K562 (cell line): ENCODE measurements at regions not wholly inside any gene's neighbourhood (a gene's known extent, or its start where the extent isn't known, plus 50 kb on each side); places are given as distances from the start of the nearest gene placed in this dataset.

Experiments
- ATAC-seq: fragments of 200-7000 bp; cut with Tn5 transposase; 3 replicates; pipeline ENCODE4 v1.9.1; 2020; ENCODE audit warnings: moderate library complexity
- BruUV-seq: library from RNA; stranded (reverse); fragments of 400-500 nt; replicated peaks from 2 replicates; lab custom pipeline; 2021; lab: Mats Ljungman, UMichigan
- CTCF ChIA-PET: fragments of 300-600 bp; formaldehyde crosslinking; extraction: SDS; loops from one replicate; lab custom pipeline; 2021; ENCODE audit warnings: low intra/inter-chr PET ratio; lab: Yijun Ruan, JAX
- POLR2A ChIA-PET: fragments of 300-600, 350-650 bp; sonication (Branson Sonifier 250); formaldehyde crosslinking; extraction: SDS; loops from one replicate; lab custom pipeline; 2021; ENCODE audit warnings: antibody characterized with exemption, inconsistent platforms; lab: Yijun Ruan, JAX
- DNase-seq, 4 experiments: peaks; one replicate each; pipeline versions ENCODE4 v3.0.0 to v3.0.0-alpha.2; 2011 to 2018; ENCODE audit warnings: low spot score in 3 of 4, mixed read lengths in 3 of 4; ENCODE audit errors: extremely low read depth in 1 of 4
- FAIRE-seq: peaks from 2 replicates; lab custom pipeline; 2011; peaks lifted over from hg19 to GRCh38; lab: Jason Lieb, UNC
- H2AFZ ChIP-seq: 2 replicates; pipeline ENCODE4 v1.6.0; 2011; ENCODE audit warnings: low read depth, low read length, control low read depth, inconsistent platforms
- H3K27ac ChIP-seq: fragments of 200-600 bp; 3 replicates; pipeline ENCODE4 v1.8.0; 2011; ENCODE audit warnings: low read depth, mild to moderate bottlenecking, control low read depth, inconsistent platforms, low read length, moderate library complexity, mixed read lengths; ENCODE audit errors: extremely low read depth
- H3K27me3 ChIP-seq, 2 experiments: fragments of 300-600 bp in 1 of 2; 2 replicates in 1 of 2; 3 replicates in 1 of 2; pipeline versions ENCODE4 v1.6.0 to v1.8.0; 2011; ENCODE audit warnings: inconsistent platforms in 2 of 2, low read length in 2 of 2, mild to moderate bottlenecking in 1 of 2, mixed read lengths in 1 of 2, moderate library complexity in 1 of 2; ENCODE audit not compliant: control insufficient read depth in 2 of 2, insufficient read depth in 2 of 2
- H3K36me3 ChIP-seq: fragments of 300-600 bp; 3 replicates; pipeline ENCODE4 v1.8.0; 2011; ENCODE audit warnings: mild to moderate bottlenecking, low read length, inconsistent platforms; ENCODE audit not compliant: control insufficient read depth, insufficient read depth
- H3K4me1 ChIP-seq, 2 experiments: fragments of 200-600 bp in 1 of 2; replicated peaks in 1 of 2; 2 replicates in 1 of 2; 3 replicates in 1 of 2; pipeline versions ENCODE4 v1.5.1 to v1.8.0; 2011; ENCODE audit warnings: inconsistent platforms in 2 of 2, low read length in 2 of 2, mild to moderate bottlenecking in 1 of 2, mixed read lengths in 1 of 2, moderate library complexity in 1 of 2; ENCODE audit not compliant: control insufficient read depth in 2 of 2, insufficient read depth in 2 of 2
- H3K4me2 ChIP-seq: 2 replicates; pipeline ENCODE4 v1.6.1; 2011; ENCODE audit warnings: low read length, control low read depth, inconsistent platforms, mixed read lengths; ENCODE audit not compliant: insufficient read depth
- H3K4me3 ChIP-seq: fragments of 200-600 bp; sonication (generic), shearing (Covaris generic); 2 replicates; pipeline ENCODE4 v1.5.1; 2016; ENCODE audit warnings: control low read depth, inconsistent platforms
- H3K79me2 ChIP-seq: fragments of 200-600 bp; 3 replicates; pipeline ENCODE4 v1.8.0; 2011; ENCODE audit warnings: low read length, inconsistent platforms; ENCODE audit not compliant: control insufficient read depth, insufficient read depth
- H3K9ac ChIP-seq, 2 experiments: 2 replicates each; pipeline versions ENCODE4 v1.6.0 to v1.6.1; 2011; ENCODE audit warnings: low read depth in 2 of 2, low read length in 2 of 2, control low read depth in 1 of 2, inconsistent platforms in 1 of 2, mild to moderate bottlenecking in 1 of 2, mixed read lengths in 1 of 2; ENCODE audit not compliant: insufficient read depth in 1 of 2
- H3K9me1 ChIP-seq: one replicate; pipeline ENCODE4 v1.6.0; 2011; ENCODE audit warnings: inconsistent platforms, mild to moderate bottlenecking, low read length, moderate library complexity; ENCODE audit not compliant: control insufficient read depth, insufficient read depth
- H3K9me3 ChIP-seq: replicated peaks from 2 replicates; pipeline ENCODE4 v1.5.1; 2011; ENCODE audit warnings: low read depth, low read length, inconsistent platforms; ENCODE audit not compliant: control insufficient read depth, insufficient read depth
- H4K20me1 ChIP-seq: replicated peaks from 2 replicates; pipeline ENCODE4 v1.6.1; 2011; ENCODE audit warnings: low read length, inconsistent platforms, mixed read lengths; ENCODE audit not compliant: control insufficient read depth, insufficient read depth
- CLOCK ChIP-seq: fragments of 250-450 bp; sonication (Bioruptor Pico); IDR thresholded peaks from 2 replicates; pipeline ENCODE4 v1.4.0; 2020; ENCODE audit warnings: mild to moderate bottlenecking, moderate library complexity, borderline replicate concordance
- CTCF ChIP-seq, 3 experiments: IDR thresholded peaks in 2 of 3; conservative IDR thresholded peaks in 1 of 3; 2 replicates each; pipeline ENCODE4 v1.5.1; 2011 to 2012; ENCODE audit warnings: low read length in 3 of 3, mild to moderate bottlenecking in 3 of 3, control low read depth in 2 of 3, improper control_type of control experiment in 1 of 3, inconsistent platforms in 1 of 3, low read depth in 1 of 3, mixed read lengths in 1 of 3, moderate library complexity in 1 of 3; ENCODE audit not compliant: insufficient read depth in 2 of 3
- ZNF316 ChIP-seq: fragments of 450-650 bp; IDR thresholded peaks from 2 replicates; pipeline ENCODE4 v1.6.1; 2016
- WGBS: fragments of 100-300 bp; shearing (Covaris generic); methylation state at CpG from one replicate; pipeline ENCODE4 v1.1.6; 2016; ENCODE audit warnings: low coverage, mixed read lengths; ENCODE audit not compliant: insufficient coverage; ENCODE audit errors: missing lambda C conversion rate; 5-methylcytosine and 5-hydroxymethylcytosine counted together
- in situ Hi-C: fragments of 300-500 bp; cut with MboI; formaldehyde crosslinking; loops from 4 replicates; pipeline ENCODE4 v1.15.0; 2018; ENCODE audit warnings: inconsistent platforms, mixed read lengths
- intact Hi-C: fragments of 100-400 bp; cut with micrococcal nuclease; formaldehyde crosslinking; loops from 2 replicates; pipeline ENCODE4 v1.14.2; 2022

- Histone ChIP-seq H3K36me3 (no peaks in the 10 kb centered on the region), H3K4me2 (no peak overlapping the region), H3K9me3 (no peaks in the 10 kb centered on the region), H4K20me1 (no peaks in the 10 kb centered on the region), H3K79me2 (no peaks in the 10 kb centered on the region), H3K4me3 (no peak overlapping the region), H3K9me1 (no peaks in the 10 kb centered on the region), H2AFZ (no peak overlapping the region), H3K27me3 (no peaks in the 10 kb centered on the region), H3K27ac (no peak overlapping the region), H3K9ac (no peak overlapping the region), H3K4me1 (no peaks in the 10 kb centered on the region)
- no peak for TF ChIP-seq CTCF (IDR thresholded peaks at IDR 0.05 in 2 of 3, conservative IDR thresholded peaks at IDR 0.05 in 1 of 3; ENCODE audit: insufficient read depth in 2 of 3, low read depth in 1 of 3, low read length in 3 of 3)
- in situ Hi-C loops (no loop called here), intact Hi-C loops (no loop called here)
- ATAC-seq = no peak
- ChIA-PET POLR2A (no interaction called here), CTCF (no interaction called here)
- FAIRE-seq = no peak
- no TSS peak for BruUV-seq
- DNase-seq = no peak
- WGBS = 0% methylated on average over 11 of the region's 11 CpGs
These were observed 112.4 kb upstream of the BNC2 start for GRCh38 chr9:16982780-16983310.

- ChIA-PET CTCF (no interaction called here), POLR2A (no interaction called here)
- FAIRE-seq (no peak), ATAC-seq (no peak), DNase-seq (no peak)
- WGBS = 0% methylated on average over 4 of the region's 4 CpGs
- TF ChIP-seq ZNF316 = 0 out of 2 replicates have a peak, but pooled peaks have one; percentile 18
- TF ChIP-seq CLOCK = no peak
- H3K4me2 ChIP-seq = no peak overlapping the region
- no peaks in the 10 kb centered on the region for H3K4me1 ChIP-seq
- no TSS peak for BruUV-seq
- intact Hi-C loops = no loop called here
- no peaks in the 10 kb centered on the region for H3K79me2 ChIP-seq
- H4K20me1 ChIP-seq = no peaks in the 10 kb centered on the region
- H3K9ac ChIP-seq = no peak overlapping the region
- no peak overlapping the region for H3K27ac ChIP-seq
- H3K9me3 ChIP-seq = no peaks in the 10 kb centered on the region
- no peaks in the 10 kb centered on the region for H3K9me1 ChIP-seq
- no peak overlapping the region for H2AFZ ChIP-seq
- H3K27me3 ChIP-seq = no peaks in the 10 kb centered on the region
- in situ Hi-C loops = no loop called here
- H3K36me3 ChIP-seq = no peaks in the 10 kb centered on the region
- H3K4me3 ChIP-seq = no peak overlapping the region
These were observed 106.0 kb upstream of the BNC2 start for GRCh38 chr9:16976427-16976826.
